BLaER1 (cell line): ENCODE measurements at regions not wholly inside any gene's neighbourhood (a gene's known extent, or its start where the extent isn't known, plus 50 kb on each side); places are given as distances from the start of the nearest gene placed in this dataset.
"Not testable (repeated sequence)": the region's sequence is repeated elsewhere in the genome, so short reads cannot be mapped to it uniquely, and the experiment has no call there.

ENCODE experiments used
- H3K27ac ChIP-seq: shearing (Covaris generic); formaldehyde crosslinking; 2 replicates; pipeline ENCODE4 v1.8.1; 2022
- H3K27me3 ChIP-seq: shearing (Covaris generic); formaldehyde crosslinking; 2 replicates; pipeline ENCODE4 v1.8.1; 2022
- H3K36me3 ChIP-seq: shearing (Covaris generic); formaldehyde crosslinking; 2 replicates; pipeline ENCODE4 v1.8.1; 2022
- H3K4me1 ChIP-seq: shearing (Covaris generic); formaldehyde crosslinking; 2 replicates; pipeline ENCODE4 v1.8.1; 2022
- H3K4me2 ChIP-seq: shearing (Covaris generic); formaldehyde crosslinking; 2 replicates; pipeline ENCODE4 v1.8.1; 2022
- H3K4me3 ChIP-seq: shearing (Covaris generic); formaldehyde crosslinking; 2 replicates; pipeline ENCODE4 v1.8.1; 2022
- H3K9ac ChIP-seq: shearing (Covaris generic); formaldehyde crosslinking; 2 replicates; pipeline ENCODE4 v1.8.1; 2022
- H3K9me3 ChIP-seq: shearing (Covaris generic); formaldehyde crosslinking; 2 replicates; pipeline ENCODE4 v1.8.1; 2022
- H4K20me1 ChIP-seq: shearing (Covaris generic); formaldehyde crosslinking; 2 replicates; pipeline ENCODE4 v1.8.1; 2022
- Cebpa-rat ChIP-seq: shearing (Covaris generic); IDR thresholded peaks from 2 replicates; pipeline ENCODE4 v1.8.1; 2022

DNA sequence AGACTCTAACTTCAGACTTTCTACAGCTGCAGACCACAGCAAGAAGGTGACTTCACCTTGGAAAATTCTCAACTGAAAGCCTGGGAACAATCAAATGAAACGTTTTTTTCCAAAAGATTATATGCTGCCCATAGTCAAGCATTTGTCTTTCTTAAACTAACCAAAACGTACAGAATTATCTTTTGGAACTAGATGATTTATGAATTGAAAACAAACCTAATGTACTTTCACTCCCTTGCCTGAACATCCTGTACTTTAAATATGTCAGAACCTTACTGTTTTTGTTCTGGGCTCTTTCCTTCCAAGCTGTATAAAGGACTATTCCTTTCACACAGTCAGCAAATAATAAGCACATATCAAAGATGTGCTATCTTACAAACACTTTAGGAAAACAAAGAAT lies 62.4 kb upstream of the TNFAIP3 start:
- no peak overlapping the region for H3K9ac ChIP-seq
- H3K4me3 ChIP-seq: no peak overlapping the region
- H3K27ac ChIP-seq: no peak overlapping the region
- 0 out of 2 replicates have a peak, but pooled peaks cover 5% of the 10 kb centered on the region for H3K9me3 ChIP-seq
- TF ChIP-seq Cebpa-rat: no peak
- no peaks in the 10 kb centered on the region for H3K36me3 ChIP-seq
- no peaks in the 10 kb centered on the region for H3K4me1 ChIP-seq
- H4K20me1 ChIP-seq: no peaks in the 10 kb centered on the region
- no peak overlapping the region for H3K4me2 ChIP-seq
- H3K27me3 ChIP-seq: no peaks in the 10 kb centered on the region

DNA sequence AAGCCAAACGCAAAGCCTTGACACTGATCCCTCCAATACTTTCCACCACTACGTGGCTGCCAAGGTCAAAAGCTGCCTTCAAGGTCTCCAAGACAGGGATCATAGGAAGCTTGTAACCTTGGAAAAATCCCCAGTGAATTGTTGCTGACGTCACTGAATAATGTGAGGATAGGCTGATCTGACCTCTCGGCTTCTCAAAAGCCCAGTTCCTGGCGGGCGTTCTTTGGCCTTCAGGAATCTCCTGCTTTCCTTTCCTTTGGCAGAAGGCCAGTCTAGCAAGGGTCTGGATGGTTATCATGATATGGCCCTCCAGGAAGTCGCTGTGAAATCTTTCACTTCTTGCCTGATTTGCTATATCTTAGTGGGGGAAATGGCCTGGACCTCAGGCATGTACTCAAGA lies 61.4 kb upstream of the TNFAIP3 start:
- Histone ChIP-seq H3K9ac (no peak overlapping the region), H3K4me2 (no peak overlapping the region), H4K20me1 (no peaks in the 10 kb centered on the region), H3K27ac (no peak overlapping the region), H3K27me3 (no peaks in the 10 kb centered on the region), H3K36me3 (no peaks in the 10 kb centered on the region), H3K4me3 (no peak overlapping the region), H3K4me1 (no peaks in the 10 kb centered on the region), H3K9me3 (0 out of 2 replicates have a peak, but pooled peaks cover 5% of the 10 kb centered on the region)
- no peak for TF ChIP-seq Cebpa-rat

DNA sequence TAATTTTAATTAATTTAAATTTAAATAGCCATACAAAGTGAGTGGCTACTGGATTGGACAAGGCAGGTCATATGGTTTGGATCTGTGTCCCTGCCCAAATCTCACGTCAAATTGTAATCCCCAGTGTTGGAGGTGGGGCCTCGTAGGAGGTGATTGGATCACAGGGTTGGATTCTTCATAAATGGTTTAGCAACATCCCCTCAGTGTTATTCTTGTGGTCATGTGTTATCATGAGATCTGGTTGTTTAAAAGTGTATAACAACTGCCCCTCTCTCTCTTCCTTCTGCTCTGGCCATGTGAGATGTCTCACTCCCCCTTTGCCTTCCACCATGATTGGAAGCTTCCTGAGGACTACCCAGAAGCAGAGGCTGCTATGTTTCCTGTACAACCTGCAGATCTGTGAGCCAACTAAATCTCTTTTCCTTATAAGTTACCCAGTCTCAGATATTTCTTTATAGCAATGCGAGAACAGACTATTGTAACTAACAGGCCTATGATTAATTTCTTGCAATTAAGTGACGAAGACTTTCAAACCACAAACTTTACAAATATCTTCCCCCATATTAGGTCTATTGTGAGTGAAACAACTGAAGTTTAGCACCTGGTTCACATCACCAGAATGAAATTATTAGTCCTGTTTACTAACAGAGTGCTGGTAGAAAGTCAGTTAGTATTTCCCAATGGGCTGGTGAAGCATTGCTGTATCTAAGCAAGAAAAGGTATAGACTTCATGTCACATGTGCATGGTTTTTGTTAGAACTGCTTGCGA lies 60.0 kb upstream of the TNFAIP3 start:
- Histone ChIP-seq H3K36me3 (no peaks in the 10 kb centered on the region), H3K27me3 (no peaks in the 10 kb centered on the region), H4K20me1 (no peaks in the 10 kb centered on the region), H3K4me3 (no peak overlapping the region), H3K27ac (no peak overlapping the region), H3K9me3 (0 out of 2 replicates have a peak, but pooled peaks cover 5% of the 10 kb centered on the region), H3K4me2 (no peak overlapping the region), H3K4me1 (peaks cover 11% of the 10 kb centered on the region), H3K9ac (no peak overlapping the region)
- TF ChIP-seq Cebpa-rat: no peak

DNA sequence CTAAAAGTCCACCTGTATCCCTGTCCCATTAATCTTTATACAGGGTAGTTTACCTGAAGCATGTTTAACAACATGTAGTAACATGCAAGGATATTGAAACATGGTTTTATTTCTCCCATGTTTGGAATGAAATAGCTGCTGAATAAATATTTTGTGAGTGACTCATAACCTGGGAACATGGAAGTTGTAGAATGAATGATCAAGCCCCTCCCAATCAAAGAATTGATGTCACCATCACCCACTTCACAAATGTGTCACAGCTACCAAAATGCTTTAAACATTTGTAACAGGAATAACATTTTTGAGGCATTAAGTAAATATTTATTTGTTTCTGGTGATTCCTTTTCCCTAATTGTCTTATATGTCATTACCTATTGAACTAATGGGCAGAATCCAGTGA lies 58.9 kb upstream of the TNFAIP3 start:
- no peaks in the 10 kb centered on the region for H3K27me3 ChIP-seq

DNA sequence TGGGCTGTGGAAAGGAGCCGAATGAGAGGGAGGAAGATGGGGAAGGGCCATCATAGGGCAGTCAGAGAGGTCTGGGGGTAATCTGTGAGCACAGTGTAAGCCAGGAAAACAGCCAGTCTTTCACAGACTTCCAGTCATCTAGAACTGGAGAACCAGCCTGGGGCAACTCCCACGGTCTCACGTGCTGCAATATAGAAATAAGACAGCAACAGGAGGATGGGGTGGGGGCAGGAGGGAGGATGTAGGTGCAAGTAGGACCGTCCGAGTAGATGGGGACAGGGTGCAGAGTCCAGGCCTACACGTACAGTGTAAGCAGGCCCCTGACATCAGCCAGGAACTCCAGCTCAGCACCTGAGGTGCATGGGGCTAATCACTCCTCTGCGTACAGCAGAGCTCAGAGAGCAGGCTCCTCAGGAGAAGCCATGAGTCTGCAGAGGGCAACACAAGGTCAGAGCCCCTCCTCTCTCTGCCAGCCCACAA lies 58.2 kb upstream of the TNFAIP3 start:
- H3K4me1 ChIP-seq: peaks cover 12% of the 10 kb centered on the region
- H3K27ac ChIP-seq: no peak overlapping the region
- H3K9me3 ChIP-seq: no peaks in the 10 kb centered on the region
- H3K27me3 ChIP-seq: no peaks in the 10 kb centered on the region
- H3K9ac ChIP-seq: no peak overlapping the region
- H3K36me3 ChIP-seq: no peaks in the 10 kb centered on the region
- no peak for TF ChIP-seq Cebpa-rat
- no peaks in the 10 kb centered on the region for H4K20me1 ChIP-seq
- H3K4me2 ChIP-seq: no peak overlapping the region
- H3K4me3 ChIP-seq: no peak overlapping the region

More for the DNA sequence above, 58.9 kb upstream of the TNFAIP3 start:
- H3K4me3 ChIP-seq: no peak overlapping the region
- H3K4me2 ChIP-seq: no peak overlapping the region
- no peak overlapping the region for H3K9ac ChIP-seq
- H4K20me1 ChIP-seq: no peaks in the 10 kb centered on the region
- H3K36me3 ChIP-seq: no peaks in the 10 kb centered on the region
- 0 out of 2 replicates have a peak, but pooled peaks cover 4% of the 10 kb centered on the region for H3K9me3 ChIP-seq
- H3K4me1 ChIP-seq: peaks cover 12% of the 10 kb centered on the region
- no peak overlapping the region for H3K27ac ChIP-seq
- no peak for TF ChIP-seq Cebpa-rat

GRCh38 chr6:137809895-137810553 lies 57.0 kb upstream of the TNFAIP3 start:
- not testable (repeated sequence) for H3K4me2 ChIP-seq, H3K9ac ChIP-seq, H3K9me3 ChIP-seq, H3K27ac ChIP-seq, H3K27me3 ChIP-seq, H4K20me1 ChIP-seq, H3K36me3 ChIP-seq, H3K4me3 ChIP-seq
- peaks cover 12% of the 10 kb centered on the region for H3K4me1 ChIP-seq

- Histone ChIP-seq H3K4me3 (no peak overlapping the region), H3K4me1 (peaks cover 14% of the 10 kb centered on the region), H4K20me1 (no peaks in the 10 kb centered on the region), H3K9ac (no peak overlapping the region), H3K27ac (no peak overlapping the region), H3K4me2 (no peak overlapping the region), H3K27me3 (no peaks in the 10 kb centered on the region), H3K9me3 (no peaks in the 10 kb centered on the region), H3K36me3 (no peaks in the 10 kb centered on the region)
- TF ChIP-seq Cebpa-rat: no peak
Measured at GRCh38 chr6:137810554-137811120, 56.4 kb upstream of the TNFAIP3 start.

DNA sequence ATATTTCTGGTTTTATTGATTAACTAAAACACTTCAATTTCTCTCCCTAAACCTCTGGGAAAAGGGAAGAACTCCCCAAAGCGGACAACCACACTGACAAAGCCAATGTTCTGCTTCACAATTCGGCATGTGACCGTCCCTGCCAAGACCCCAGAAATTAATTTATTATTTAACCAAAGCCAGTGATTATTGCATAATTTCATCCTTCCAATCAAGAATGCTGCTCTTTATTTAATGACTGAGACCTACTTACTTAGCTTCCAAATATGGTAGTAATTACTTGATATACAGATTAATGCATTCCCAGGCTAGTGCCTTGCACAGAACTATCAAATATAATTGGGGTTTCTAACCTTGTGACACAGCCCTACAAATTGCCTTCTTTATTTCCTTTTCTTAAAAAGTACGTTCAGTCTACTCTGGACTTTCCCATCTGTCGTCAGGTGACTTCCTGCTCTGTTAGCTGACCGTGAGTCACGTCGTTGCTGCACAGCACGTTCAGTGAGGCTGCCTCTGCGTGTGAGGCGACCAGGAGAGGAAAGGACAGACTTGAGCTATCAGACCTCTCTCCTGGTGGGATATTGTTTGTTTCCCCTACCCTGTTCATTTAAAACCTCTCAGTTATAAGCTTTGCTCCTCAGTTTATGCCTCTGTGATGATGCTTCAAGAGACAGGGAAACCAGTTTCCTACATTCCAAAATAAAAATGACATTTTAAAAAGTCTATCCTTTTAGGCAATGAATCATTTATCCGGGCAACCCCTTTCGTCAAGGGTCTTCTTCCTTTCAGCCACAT lies 55.7 kb upstream of the TNFAIP3 start:
- Histone ChIP-seq H3K4me1 (peaks cover 20% of the 10 kb centered on the region), H3K9ac (no peak overlapping the region), H3K9me3 (no peaks in the 10 kb centered on the region), H3K36me3 (no peaks in the 10 kb centered on the region), H3K4me2 (peak overlapping the region; percentile 38), H3K27ac (no peak overlapping the region), H4K20me1 (no peaks in the 10 kb centered on the region), H3K4me3 (no peak overlapping the region), H3K27me3 (no peaks in the 10 kb centered on the region)
- TF ChIP-seq Cebpa-rat: no peak

- no peaks in the 10 kb centered on the region for H4K20me1 ChIP-seq
- no peaks in the 10 kb centered on the region for H3K27me3 ChIP-seq
- H3K9ac ChIP-seq: no peak overlapping the region
- TF ChIP-seq Cebpa-rat: no peak
- no peaks in the 10 kb centered on the region for H3K9me3 ChIP-seq
- H3K4me1 ChIP-seq: peaks cover 28% of the 10 kb centered on the region
- no peak overlapping the region for H3K27ac ChIP-seq
- H3K4me3 ChIP-seq: no peak overlapping the region
- H3K36me3 ChIP-seq: no peaks in the 10 kb centered on the region
- peak overlapping the region; percentile 38; the same call in 1 of the 2 replicates for H3K4me2 ChIP-seq
Measured at GRCh38 chr6:137811916-137812553, 55.0 kb upstream of the TNFAIP3 start.
